ENCODE measurements at regions not wholly inside any gene's neighbourhood (a gene's known extent, or its start where the extent isn't known, plus 50 kb on each side); places are given as distances from the start of the nearest gene placed in this dataset.
"Not testable (repeated sequence)": the region's sequence is repeated elsewhere in the genome, so short reads cannot be mapped to it uniquely, and the experiment has no call there.

- no peak for DNase-seq (ENCODE audit: extremely low spot score, unreplicated experiment)
- no peak for TF ChIP-seq CTCF (conservative IDR thresholded peaks at IDR 0.05)
- Mint-ChIP-seq H3K4me1 (ENCODE audit: unreplicated experiment) (peaks cover 33% of the 10 kb centered on the region), H3K36me3 (peaks cover 8% of the 10 kb centered on the region), H3K9me3 (peaks cover 7% of the 10 kb centered on the region), H3K27me3 (no peaks in the 10 kb centered on the region), H3K4me3 (peak overlapping the region; percentile 45), H3K27ac (peak overlapping the region; percentile 87)
Measured at GRCh38 chr10:21369697-21370096, 155.8 kb downstream of the SKIDA1 start.

DNA sequence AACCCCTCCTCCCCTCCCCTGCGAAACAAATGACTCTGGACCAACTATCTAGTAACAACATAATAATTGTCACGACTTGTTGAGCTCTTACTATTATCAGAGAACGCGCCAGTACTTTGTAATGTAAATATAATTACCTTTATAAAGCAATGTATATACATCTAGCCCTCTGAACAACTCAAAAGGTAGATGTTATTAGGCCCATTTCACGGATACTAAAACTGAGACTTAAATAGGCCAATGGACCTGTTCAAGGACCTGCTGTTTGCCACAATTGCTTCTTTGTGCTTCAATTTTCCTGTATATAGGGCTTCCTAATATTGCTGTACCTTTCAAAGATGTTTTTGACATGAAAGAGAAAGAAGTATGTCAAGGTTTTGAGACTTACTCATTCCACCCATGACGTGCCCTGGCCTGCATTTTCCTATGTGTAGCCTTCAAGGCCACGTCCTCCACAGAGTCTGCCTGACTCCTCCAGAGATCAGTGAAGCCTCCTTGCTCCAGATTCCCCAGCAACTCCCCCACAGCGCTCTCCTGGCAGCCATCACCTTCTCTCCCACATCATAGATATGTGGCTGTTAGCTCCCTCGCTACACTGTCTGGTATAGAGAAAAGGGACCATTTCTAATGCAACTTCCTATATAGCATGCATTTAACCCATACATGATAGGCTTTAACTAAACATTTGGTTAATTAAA is 156.6 kb downstream of the SKIDA1 start:
- Mint-ChIP-seq H3K27ac (peak overlapping the region; percentile 87), H3K27me3 (no peaks in the 10 kb centered on the region), H3K4me3 (peak overlapping the region; percentile 46), H3K4me1 (ENCODE audit: unreplicated experiment) (peaks cover 41% of the 10 kb centered on the region), H3K9me3 (peaks cover 7% of the 10 kb centered on the region), H3K36me3 (peaks cover 8% of the 10 kb centered on the region)
- no peak for DNase-seq (ENCODE audit: extremely low spot score, unreplicated experiment)
- TF ChIP-seq CTCF (conservative IDR thresholded peaks at IDR 0.05) = no peak

- Mint-ChIP-seq H3K27me3 (no peaks in the 10 kb centered on the region), H3K4me3 (peak overlapping the region; percentile 46), H3K4me1 (ENCODE audit: unreplicated experiment) (peaks cover 47% of the 10 kb centered on the region), H3K36me3 (peaks cover 8% of the 10 kb centered on the region), H3K27ac (peak overlapping the region; percentile 87), H3K9me3 (peaks cover 7% of the 10 kb centered on the region)
- no peak for TF ChIP-seq CTCF (conservative IDR thresholded peaks at IDR 0.05)
- no peak for DNase-seq (ENCODE audit: extremely low spot score, unreplicated experiment)
Measured at GRCh38 chr10:21368022-21368582, 157.4 kb downstream of the SKIDA1 start.

DNA sequence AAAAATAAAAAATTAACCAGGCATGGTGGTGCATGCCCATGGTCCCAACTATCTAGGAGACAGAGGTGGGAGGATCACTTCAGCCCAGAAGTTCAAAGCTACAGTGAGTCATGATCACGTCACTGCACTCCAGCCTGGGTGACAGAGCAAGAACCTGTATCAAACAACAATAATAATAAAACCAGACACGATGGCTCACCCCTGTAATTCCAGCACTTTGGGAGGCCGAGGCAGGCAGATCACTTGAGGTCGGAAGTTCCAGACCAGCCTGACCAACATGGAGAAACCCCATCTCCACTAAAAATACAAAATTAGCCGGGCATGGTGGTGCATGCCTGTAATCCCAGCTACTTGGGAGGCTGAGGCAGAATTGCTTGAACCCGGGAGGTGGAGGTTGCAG is 159.4 kb downstream of the SKIDA1 start:
- H3K4me1 Mint-ChIP-seq (ENCODE audit: unreplicated experiment) = peaks cover 46% of the 10 kb centered on the region
- H3K36me3 Mint-ChIP-seq; H3K27me3 Mint-ChIP-seq; DNase-seq (ENCODE audit: extremely low spot score, unreplicated experiment); H3K9me3 Mint-ChIP-seq; H3K27ac Mint-ChIP-seq; H3K4me3 Mint-ChIP-seq: not testable (repeated sequence)

GRCh38 chr10:21364196-21365114 is 161.0 kb downstream of the SKIDA1 start:
- Mint-ChIP-seq H3K4me1 (ENCODE audit: unreplicated experiment) (peaks cover 43% of the 10 kb centered on the region), H3K27me3 (no peaks in the 10 kb centered on the region), H3K36me3 (peaks cover 8% of the 10 kb centered on the region), H3K27ac (peak overlapping the region; percentile 95), H3K4me3 (peak overlapping the region; percentile 72), H3K9me3 (peaks cover 7% of the 10 kb centered on the region)
- DNase-seq (ENCODE audit: extremely low spot score, unreplicated experiment) = no peak
- no peak for TF ChIP-seq CTCF (conservative IDR thresholded peaks at IDR 0.05)

DNA sequence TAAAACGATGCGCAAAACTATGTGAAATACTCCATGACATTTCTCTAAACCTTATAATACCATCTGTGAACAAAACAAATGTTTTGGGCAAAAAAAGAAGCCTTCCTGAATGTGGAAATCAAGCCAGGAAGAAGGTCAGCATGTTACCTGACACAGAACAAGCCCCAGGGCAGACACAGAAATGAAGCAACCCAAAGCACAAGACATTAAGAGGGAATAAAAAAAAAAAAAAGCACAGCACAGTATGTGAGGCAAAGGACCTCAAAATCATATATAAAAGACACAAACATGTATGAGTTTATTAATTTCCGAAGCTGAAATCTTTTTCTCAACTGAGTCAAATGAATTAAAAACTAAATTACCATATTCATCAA is 161.8 kb downstream of the SKIDA1 start:
- TF ChIP-seq CTCF (conservative IDR thresholded peaks at IDR 0.05) = no peak
- peaks cover 4% of the 10 kb centered on the region for H3K36me3 Mint-ChIP-seq
- H3K4me1 Mint-ChIP-seq (ENCODE audit: unreplicated experiment) = peaks cover 36% of the 10 kb centered on the region
- H3K27ac Mint-ChIP-seq = peak overlapping the region; percentile 95
- no peaks in the 10 kb centered on the region for H3K27me3 Mint-ChIP-seq
- H3K4me3 Mint-ChIP-seq = peak overlapping the region; percentile 72
- no peak for DNase-seq (ENCODE audit: extremely low spot score, unreplicated experiment)
- peaks cover 7% of the 10 kb centered on the region for H3K9me3 Mint-ChIP-seq

Data from type B pancreatic cell (in vitro differentiated cells).